ENCODE measurements at regions not wholly inside any gene's neighbourhood (a gene's known extent, or its start where the extent isn't known, plus 50 kb on each side); places are given as distances from the start of the nearest gene placed in this dataset.

DNA sequence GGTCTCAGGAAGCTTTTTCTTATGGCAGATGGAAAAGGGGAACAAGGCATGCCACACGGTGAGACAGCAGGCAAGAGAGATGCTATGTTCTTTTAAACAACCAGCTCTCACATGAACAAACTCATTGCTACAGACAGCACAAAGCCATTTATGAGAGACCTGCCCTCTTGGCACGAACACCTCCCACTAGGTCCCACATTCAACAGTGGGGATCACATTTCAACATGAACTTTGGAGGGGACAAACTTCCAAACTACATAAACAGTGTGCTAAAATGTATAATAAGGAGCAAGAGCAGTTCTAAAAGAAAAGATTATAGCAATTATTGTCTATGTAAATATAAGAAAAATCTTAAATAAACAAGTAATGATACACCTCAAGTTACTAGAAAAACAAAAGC lies 391.8 kb upstream of the CPXCR1 start:
- no peak for DNase-seq (ENCODE audit: extremely low spot score)
- CTCF ChIA-PET, result no interaction called here
- POLR2A ChIA-PET, result no interaction called here
- TF ChIP-seq, protein P1, sequence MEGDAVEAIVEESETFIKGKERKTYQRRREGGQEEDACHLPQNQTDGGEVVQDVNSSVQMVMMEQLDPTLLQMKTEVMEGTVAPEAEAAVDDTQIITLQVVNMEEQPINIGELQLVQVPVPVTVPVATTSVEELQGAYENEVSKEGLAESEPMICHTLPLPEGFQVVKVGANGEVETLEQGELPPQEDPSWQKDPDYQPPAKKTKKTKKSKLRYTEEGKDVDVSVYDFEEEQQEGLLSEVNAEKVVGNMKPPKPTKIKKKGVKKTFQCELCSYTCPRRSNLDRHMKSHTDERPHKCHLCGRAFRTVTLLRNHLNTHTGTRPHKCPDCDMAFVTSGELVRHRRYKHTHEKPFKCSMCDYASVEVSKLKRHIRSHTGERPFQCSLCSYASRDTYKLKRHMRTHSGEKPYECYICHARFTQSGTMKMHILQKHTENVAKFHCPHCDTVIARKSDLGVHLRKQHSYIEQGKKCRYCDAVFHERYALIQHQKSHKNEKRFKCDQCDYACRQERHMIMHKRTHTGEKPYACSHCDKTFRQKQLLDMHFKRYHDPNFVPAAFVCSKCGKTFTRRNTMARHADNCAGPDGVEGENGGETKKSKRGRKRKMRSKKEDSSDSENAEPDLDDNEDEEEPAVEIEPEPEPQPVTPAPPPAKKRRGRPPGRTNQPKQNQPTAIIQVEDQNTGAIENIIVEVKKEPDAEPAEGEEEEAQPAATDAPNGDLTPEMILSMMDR (IDR thresholded peaks at IDR 0.05; ENCODE audit: control extremely low read depth, extremely low read depth, low read depth, missing control alignments), result no peak

DNA sequence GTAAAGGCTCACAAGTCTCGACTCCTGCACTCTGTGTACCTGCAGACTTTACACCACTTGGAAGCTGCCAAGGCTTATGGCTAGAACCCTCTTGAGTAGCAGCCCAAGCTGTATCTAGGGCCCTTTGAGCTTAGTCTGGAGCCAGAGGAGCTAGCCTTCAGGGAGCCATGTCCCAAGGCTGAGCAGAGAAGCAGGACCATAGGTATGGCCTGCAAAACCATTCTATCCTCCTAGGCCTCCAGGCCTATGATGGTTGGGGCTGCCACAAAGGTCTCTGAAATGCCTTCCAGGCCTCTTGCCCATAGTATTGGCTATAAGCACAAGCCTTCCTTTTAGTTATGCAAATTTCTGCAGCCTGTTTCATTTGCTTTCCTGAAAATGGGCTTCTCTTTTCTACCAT lies 380.7 kb upstream of the CPXCR1 start:
- TF ChIP-seq, protein P1 (IDR thresholded peaks at IDR 0.05; ENCODE audit: control extremely low read depth, extremely low read depth, low read depth, missing control alignments), result no peak
- CTCF ChIA-PET, result no interaction called here
- POLR2A ChIA-PET, result no interaction called here
- no peak for DNase-seq (ENCODE audit: extremely low spot score)

DNA sequence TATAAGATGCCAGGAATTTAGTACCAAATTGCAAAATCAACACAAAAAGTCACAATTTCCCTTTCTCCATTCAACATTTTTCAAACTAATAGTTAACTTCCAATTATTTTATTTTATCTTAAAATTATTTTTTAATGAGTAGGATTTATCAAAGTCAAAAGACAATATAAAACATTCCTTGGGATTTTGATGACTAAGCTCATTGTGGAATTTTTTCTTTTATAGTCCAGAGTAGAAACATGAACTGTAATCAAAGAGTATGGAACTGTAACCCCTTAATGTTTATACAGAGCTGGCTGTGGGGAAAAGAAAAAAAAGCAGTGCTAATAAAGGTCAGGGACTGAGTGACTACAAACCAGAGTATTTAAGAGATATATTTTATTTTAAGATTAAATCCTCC lies 368.6 kb upstream of the CPXCR1 start:
- DNase-seq (ENCODE audit: extremely low spot score), result no peak
- ChIA-PET CTCF (no interaction called here), POLR2A (no interaction called here)
- TF ChIP-seq, protein P1 (IDR thresholded peaks at IDR 0.05; ENCODE audit: control extremely low read depth, extremely low read depth, low read depth, missing control alignments), result no peak

DNA sequence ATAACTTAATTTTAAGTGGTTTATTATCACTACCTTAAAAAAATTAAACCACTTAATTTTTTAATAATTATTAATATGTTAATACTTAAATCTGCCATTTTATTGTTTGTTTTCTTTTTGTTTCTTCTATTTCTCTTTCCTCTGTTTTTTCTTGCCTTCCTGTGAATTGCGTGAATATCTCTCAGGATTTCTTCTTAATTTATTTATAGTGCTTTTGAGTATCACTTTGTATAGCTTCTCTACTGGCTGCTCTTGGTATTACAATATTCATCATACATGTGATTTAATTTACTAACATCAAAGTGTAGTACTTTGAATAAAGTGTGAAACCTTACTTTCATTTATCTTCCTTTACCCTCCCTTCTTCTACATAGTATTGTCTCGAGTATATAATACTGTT lies 349.5 kb upstream of the CPXCR1 start:
- POLR2A ChIA-PET, result no interaction called here
- CTCF ChIA-PET, result no interaction called here
- TF ChIP-seq, protein P1 (IDR thresholded peaks at IDR 0.05; ENCODE audit: control extremely low read depth, extremely low read depth, low read depth, missing control alignments), result no peak
- DNase-seq (ENCODE audit: extremely low spot score), result no peak

DNA sequence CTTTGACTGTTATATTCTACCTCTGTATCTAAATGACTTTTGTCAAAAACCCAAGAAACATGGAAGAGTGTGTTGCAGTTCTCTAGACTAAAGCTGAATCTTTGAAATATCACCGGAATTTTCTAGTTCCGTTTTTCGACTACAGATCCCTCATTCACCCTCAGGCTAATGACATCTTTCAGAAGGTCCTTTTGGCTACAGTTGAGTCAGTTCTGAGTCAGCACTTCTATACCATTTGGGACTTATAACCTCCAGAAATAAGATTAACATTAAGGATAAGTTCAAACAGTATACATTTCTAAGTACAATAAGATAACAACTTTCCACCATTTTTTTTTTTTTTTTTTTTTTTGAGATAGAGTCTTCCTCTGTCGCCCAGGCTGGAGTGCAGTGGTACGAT lies 331.0 kb upstream of the CPXCR1 start:
- CTCF ChIA-PET, result no interaction called here
- POLR2A ChIA-PET, result no interaction called here
- TF ChIP-seq, protein P1 (IDR thresholded peaks at IDR 0.05; ENCODE audit: control extremely low read depth, extremely low read depth, low read depth, missing control alignments), result no peak
- no peak for DNase-seq (ENCODE audit: extremely low spot score)

DNA sequence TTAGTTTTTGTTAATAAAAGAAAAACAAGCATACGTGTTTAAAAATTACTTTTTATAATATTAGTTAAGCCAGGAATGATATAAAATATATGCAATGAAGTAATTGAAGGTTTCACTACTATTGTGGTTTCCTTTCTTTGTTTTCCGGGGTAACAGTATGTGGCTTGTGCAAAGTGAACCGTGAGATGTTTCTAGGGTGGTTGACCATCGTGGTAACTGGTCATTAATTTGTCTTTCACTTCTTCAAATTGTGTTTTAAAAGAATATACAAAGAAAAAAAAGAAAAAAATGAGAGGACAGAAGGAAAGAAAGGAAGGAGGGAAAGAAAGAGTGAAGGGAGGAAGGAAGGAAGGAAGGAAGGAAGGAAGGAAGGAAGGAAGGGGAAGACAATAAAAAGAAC lies 330.1 kb upstream of the CPXCR1 start:
- ChIA-PET POLR2A (no interaction called here), CTCF (no interaction called here)
- no peak for DNase-seq (ENCODE audit: extremely low spot score)
- TF ChIP-seq, protein P1 (IDR thresholded peaks at IDR 0.05; ENCODE audit: control extremely low read depth, extremely low read depth, low read depth, missing control alignments), result no peak

DNA sequence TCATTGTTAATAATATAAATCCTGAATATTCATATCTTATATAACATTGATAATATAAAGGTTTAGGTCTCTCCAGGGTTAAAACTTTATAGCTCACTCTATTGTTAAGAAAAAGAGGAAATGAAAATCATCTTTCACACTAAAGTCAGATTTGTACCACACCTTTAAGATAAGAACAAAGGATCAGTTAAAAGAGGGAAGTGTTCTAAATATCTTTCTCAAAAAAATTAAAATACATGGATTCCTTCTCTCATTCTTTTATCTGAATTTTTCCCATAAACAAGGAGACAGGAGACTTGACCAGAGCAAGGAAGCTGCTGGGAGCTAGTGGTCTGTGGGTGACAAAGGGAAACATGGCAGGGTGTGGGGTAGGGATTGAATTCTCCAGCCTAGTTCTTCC lies 323.0 kb upstream of the CPXCR1 start:
- TF ChIP-seq, protein P1 (IDR thresholded peaks at IDR 0.05; ENCODE audit: control extremely low read depth, extremely low read depth, low read depth, missing control alignments), result no peak
- DNase-seq (ENCODE audit: extremely low spot score), result no peak
- POLR2A ChIA-PET, result no interaction called here
- CTCF ChIA-PET, result no interaction called here

All from GM10248 (cell line).